GM18502 (cell line): ENCODE measurements at regions not wholly inside any gene's neighbourhood (a gene's known extent, or its start where the extent isn't known, plus 50 kb on each side); places are given as distances from the start of the nearest gene placed in this dataset.
"Not testable (repeated sequence)": the region's sequence is repeated elsewhere in the genome, so short reads cannot be mapped to it uniquely, and the experiment has no call there.

Source experiments
- ATAC-seq: cut with Tn5 transposase; IDR thresholded peaks from one replicate; pipeline ENCODE4 v1.9.1; 2021; ENCODE audit warnings: mild to moderate bottlenecking; ENCODE audit not compliant: unreplicated experiment, poor library complexity

- no peak for ATAC-seq
These were observed 327.1 kb downstream of the PAPSS1 start for GRCh38 chr4:107392951-107393350.

- ATAC-seq = no peak
These were observed 327.7 kb downstream of the PAPSS1 start for GRCh38 chr4:107392380-107392779.

DNA sequence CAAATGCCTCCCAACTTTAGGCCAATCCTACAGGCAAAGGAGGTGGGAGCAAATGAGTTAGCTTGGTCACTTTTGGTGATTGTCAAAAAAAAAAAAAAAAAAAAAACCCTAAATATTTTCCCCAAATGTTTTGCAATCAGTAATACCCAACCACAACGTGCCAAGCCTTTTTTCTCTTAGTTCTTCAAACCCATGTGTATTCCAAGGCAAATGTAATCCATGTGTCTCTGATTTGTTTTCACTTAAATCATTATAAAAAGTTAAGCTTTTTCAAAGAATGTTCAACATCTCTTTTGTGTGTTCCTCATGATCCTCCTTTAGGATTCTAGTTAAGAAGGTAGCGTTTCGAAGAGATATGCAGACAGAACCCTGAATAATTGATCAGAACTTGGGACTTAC lies 328.4 kb downstream of the PAPSS1 start:
- ATAC-seq = no peak

GRCh38 chr4:107391009-107391629 lies 328.9 kb downstream of the PAPSS1 start:
- no peak for ATAC-seq

GRCh38 chr4:107389965-107390364 lies 330.1 kb downstream of the PAPSS1 start:
- ATAC-seq = no peak

GRCh38 chr4:107388736-107389274 lies 331.2 kb downstream of the PAPSS1 start:
- ATAC-seq = peak; percentile 72

GRCh38 chr4:107380836-107381438 lies 339.1 kb downstream of the PAPSS1 start:
- ATAC-seq = no peak

- ATAC-seq = no peak
These were observed 339.8 kb downstream of the PAPSS1 start for GRCh38 chr4:107380190-107380589.

DNA sequence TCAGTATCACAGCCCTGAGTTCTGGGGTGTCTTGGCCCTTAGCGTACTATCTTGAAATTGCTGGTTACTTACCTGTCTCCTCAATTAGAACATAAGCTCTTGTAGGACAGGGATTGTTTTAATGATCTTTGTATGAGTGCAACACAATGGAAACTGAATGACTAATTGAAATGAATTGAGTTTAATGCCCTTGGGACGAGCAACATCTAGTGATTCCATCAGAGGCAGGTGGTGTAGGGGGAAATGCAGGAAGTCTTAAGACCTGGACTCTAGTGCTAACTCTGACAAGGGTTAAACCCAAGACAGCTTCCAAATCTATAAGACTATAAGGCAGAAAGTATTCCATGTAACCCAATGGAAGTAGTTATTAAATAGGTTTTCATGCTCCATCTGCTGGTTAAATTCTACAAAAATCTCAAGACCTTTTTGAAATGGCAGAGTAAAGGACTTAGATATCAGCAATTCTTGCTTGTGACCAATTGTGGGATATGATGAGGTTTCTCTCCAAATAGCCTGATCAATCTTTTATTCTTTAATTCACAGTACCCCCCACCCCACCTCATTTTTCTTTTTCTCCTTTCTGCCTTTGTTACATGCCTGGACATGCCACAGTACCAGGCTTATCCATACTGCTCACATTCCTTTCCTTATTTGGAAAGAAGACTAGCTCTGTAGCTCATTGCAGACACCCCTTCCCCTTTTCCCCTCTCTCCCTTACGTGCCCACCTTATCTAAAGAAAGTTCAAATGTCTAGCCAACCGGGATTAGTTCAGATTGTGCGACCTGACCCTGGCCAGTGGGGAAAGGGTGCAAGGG lies 340.8 kb downstream of the PAPSS1 start:
- ATAC-seq = no peak

- no peak for ATAC-seq
These were observed 340.2 kb upstream of the DKK2 start for GRCh38 chr4:107376293-107376692.

- ATAC-seq = no peak
These were observed 330.8 kb upstream of the DKK2 start for GRCh38 chr4:107366900-107367299.

GRCh38 chr4:107366016-107366735 lies 330.1 kb upstream of the DKK2 start:
- no peak for ATAC-seq

DNA sequence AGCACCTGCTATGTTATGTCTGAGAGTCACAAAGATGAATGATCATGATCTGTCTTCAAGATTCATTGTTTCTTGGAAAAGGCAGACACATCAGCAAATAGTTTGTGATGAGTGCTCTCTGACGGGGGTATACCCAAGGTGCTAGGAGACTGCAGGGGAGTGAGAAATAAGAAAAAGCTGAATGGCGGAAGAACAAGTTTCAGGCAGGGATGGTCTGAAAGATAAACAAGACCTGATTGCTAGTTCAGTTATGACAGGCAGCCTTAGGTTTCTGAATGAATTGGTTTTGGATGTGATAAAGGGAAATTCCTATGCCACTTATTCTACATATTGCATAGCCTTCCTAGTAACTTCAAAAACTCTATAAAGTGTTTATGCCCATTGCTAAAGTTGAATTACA lies 327.0 kb upstream of the DKK2 start:
- ATAC-seq = peak; percentile 43

GRCh38 chr4:107359208-107359607 lies 323.1 kb upstream of the DKK2 start:
- ATAC-seq = no peak

- not testable (repeated sequence) for ATAC-seq
These were observed 318.2 kb upstream of the DKK2 start for GRCh38 chr4:107354304-107354703.

DNA sequence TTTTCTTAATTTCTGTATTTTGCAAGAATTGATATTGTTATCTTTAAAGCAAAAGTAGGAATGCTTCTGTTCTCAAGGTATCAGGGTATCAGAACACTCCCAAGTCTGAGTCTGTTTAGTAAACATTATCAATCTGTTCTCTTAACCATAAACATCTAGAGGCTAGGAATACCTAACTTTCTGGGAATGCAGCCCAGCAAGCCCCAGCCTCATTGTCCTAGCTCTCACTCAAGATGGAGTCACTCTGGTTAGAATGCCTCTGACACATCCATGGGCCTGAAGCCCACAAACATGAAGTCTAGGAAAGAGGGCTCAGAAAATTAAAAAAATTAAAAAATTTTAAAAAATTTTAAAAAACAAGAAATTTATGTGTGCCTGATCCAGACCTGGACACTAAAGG lies 315.1 kb upstream of the DKK2 start:
- no peak for ATAC-seq

DNA sequence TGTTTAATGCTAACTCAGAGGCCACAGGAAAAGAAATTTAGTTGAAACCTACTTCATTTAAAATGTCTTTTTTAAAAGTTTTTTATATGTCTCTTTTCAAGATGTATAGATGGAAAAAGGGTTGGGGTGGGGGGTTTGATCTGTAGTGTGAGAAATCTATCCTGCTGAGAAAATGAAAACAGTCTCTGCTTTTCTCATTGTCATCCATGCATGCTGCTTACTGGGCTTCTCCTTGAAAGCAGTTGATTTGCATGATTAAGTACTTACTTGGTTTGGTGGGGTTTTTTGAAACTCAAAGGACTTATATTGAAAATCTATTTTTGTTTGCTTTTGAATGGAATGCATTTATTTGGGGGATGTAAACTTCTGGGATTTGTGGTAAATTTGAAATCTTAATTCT lies 313.6 kb upstream of the DKK2 start:
- ATAC-seq = no peak

- ATAC-seq = no peak
These were observed 313.2 kb upstream of the DKK2 start for GRCh38 chr4:107349266-107349665.

- ATAC-seq = no peak
These were observed 312.3 kb upstream of the DKK2 start for GRCh38 chr4:107348188-107349050.

DNA sequence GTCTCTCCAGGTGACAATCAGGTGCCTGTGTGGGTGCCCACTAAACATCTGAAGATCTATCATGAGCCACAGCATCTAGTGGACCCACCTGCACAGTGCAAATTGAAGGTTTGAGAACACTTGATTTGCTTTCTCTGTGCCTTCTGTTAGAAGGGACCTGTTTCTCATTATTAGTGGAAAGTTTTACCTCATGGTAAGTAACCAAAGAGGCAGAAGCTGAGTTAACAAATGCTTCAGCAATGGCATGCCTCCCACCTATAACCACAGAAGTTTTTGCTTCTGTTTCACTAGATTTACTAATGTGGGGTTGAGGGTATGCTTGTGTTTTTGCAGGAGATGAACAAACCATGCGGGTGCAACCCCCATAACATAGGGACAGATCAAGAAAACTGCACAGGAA lies 297.4 kb upstream of the DKK2 start:
- ATAC-seq = no peak
